Right lobe of liver (tissue), 6 donors: ENCODE measurements at regions not wholly inside any gene's neighbourhood (a gene's known extent, or its start where the extent isn't known, plus 50 kb on each side); places are given as distances from the start of the nearest gene placed in this dataset.
A peak's percentile ranks its signal among the peaks of the same experiment; 100 is the strongest.

ENCODE experiments used
- ATAC-seq, 4 donors: fragments of 200-7000 bp; cut with Tn5 transposase; one replicate each; pipeline ENCODE4 v1.9.1; 2020; ENCODE audit warnings: mild to moderate bottlenecking in 4 of 4, moderate library complexity in 4 of 4
- DNase-seq, 3 donors: peaks; one replicate each; pipeline ENCODE4 v3.0.0-alpha.2; 2020
- H3K27ac ChIP-seq, 3 donors: fragments of 200-600 bp; one replicate each; pipeline ENCODE4 v1.8.0; 2022
- H3K27me3 ChIP-seq, 2 donors: fragments of 200-600 bp; one replicate each; pipeline ENCODE4 v1.8.0; 2022
- H3K36me3 ChIP-seq, 4 donors: fragments of 200-600 bp; sonication (generic) in 1 of 4; one replicate each; pipeline versions ENCODE4 v1.5.1 to v1.8.0; 2017 to 2022; ENCODE audit warnings: control low read depth in 1 of 4
- H3K4me1 ChIP-seq, 4 donors: fragments of 200-600 bp; sonication (generic) in 1 of 4; one replicate each; pipeline versions ENCODE4 v1.5.1 to v1.8.0; 2017 to 2022; ENCODE audit warnings: control low read depth in 1 of 4
- H3K4me3 ChIP-seq, 3 donors: fragments of 200-600 bp; one replicate each; pipeline ENCODE4 v1.8.0; 2022
- H3K9me3 ChIP-seq, 4 donors: fragments of 200-600 bp; sonication (generic) in 1 of 4; one replicate each; pipeline versions ENCODE4 v1.5.1 to v1.8.0; 2017 to 2022; ENCODE audit warnings: control low read depth in 1 of 4
- POLR2A ChIP-seq: fragments of 450-650 bp; IDR thresholded peaks from one replicate; pipeline ENCODE4 v1.6.1; 2017; ENCODE audit warnings: antibody characterized with exemption, mild to moderate bottlenecking
- whole genome bisulfite sequencing: methylation state at CpG from one replicate; pipeline ENCODE4 v1.1.6; 2018; ENCODE audit warnings: low coverage, low lambda C conversion rate; ENCODE audit not compliant: insufficient coverage; ENCODE audit errors: missing lambda C conversion rate; 5-methylcytosine and 5-hydroxymethylcytosine counted together
- intact Hi-C, 2 donors: fragments of 100-400 bp; cut with DNase I; formaldehyde crosslinking; loops; one replicate each; pipeline versions ENCODE4 v1.11.2 to v1.14.1; 2022
- TF ChIP-seq, protein P1 (sequence below), 4 donors: fragments of 200-600 bp in 3 of 4; fragments of 450-650 bp in 1 of 4; IDR thresholded peaks; one replicate each; pipeline versions ENCODE4 v1.5.1 to v1.8.0; 2016 to 2022; ENCODE audit warnings: antibody characterized with exemption in 4 of 4, mild to moderate bottlenecking in 2 of 4
- donor health status: DM: no; HTN: yes; CAD: no.
- donor health status: DM: no; HTN: no; CAD: no.
- donor health status: DM: no; HTN: no; CAD: no.
- donor health status: DM: no; HTN: yes; CAD: no.
- donor health status: DM: no; HTN: yes; CAD: no.

DNA sequence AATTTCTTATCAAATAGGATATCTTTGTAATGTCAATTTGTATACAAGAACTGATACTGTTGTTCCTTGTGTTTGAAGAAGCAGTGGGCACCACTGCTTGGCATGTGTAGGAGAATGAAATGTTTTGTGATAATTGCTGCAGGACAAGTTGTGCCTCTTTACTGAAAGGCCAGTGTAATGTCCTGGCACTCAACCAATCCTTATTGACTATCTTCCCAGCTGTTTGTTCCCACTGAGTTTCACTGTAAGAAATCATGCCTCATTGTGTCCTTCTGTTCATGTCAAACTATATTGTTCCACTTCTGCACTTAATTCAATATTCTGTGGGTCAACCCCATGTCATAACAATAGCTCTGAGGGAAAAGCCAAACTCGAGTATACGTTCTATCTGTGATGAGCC lies 136.1 kb upstream of the FAM83B start:
- Histone ChIP-seq H3K36me3 (no peaks in the 10 kb centered on the region), H3K4me1 (peaks cover 0 to 5% (median 0%) of the 10 kb centered on the region in 4 donors), H3K27ac (no peak overlapping the region), H3K9me3 (no peaks in the 10 kb centered on the region), H3K27me3 (no peaks in the 10 kb centered on the region), H3K4me3 (no peak overlapping the region)
- ATAC-seq (no peak), DNase-seq (no peak)
- intact Hi-C loops = no loop called here
- TF ChIP-seq, protein P1, sequence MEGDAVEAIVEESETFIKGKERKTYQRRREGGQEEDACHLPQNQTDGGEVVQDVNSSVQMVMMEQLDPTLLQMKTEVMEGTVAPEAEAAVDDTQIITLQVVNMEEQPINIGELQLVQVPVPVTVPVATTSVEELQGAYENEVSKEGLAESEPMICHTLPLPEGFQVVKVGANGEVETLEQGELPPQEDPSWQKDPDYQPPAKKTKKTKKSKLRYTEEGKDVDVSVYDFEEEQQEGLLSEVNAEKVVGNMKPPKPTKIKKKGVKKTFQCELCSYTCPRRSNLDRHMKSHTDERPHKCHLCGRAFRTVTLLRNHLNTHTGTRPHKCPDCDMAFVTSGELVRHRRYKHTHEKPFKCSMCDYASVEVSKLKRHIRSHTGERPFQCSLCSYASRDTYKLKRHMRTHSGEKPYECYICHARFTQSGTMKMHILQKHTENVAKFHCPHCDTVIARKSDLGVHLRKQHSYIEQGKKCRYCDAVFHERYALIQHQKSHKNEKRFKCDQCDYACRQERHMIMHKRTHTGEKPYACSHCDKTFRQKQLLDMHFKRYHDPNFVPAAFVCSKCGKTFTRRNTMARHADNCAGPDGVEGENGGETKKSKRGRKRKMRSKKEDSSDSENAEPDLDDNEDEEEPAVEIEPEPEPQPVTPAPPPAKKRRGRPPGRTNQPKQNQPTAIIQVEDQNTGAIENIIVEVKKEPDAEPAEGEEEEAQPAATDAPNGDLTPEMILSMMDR (IDR thresholded peaks at IDR 0.05) = no peak
- no peak for TF ChIP-seq POLR2A
- 54% methylated on average over 2 of the region's 2 CpGs for WGBS

GRCh38 chr6:54716010-54716409 lies 130.6 kb upstream of the FAM83B start:
- intact Hi-C loops = no loop called here
- DNase-seq (no peak), ATAC-seq (peak in 3 of 4 donors; percentile 21 to 53 (median 42))
- H3K4me3 ChIP-seq = no peak overlapping the region
- 64% methylated on average over 5 of the region's 6 CpGs for WGBS
- no peak for TF ChIP-seq POLR2A
- TF ChIP-seq, protein P1 (IDR thresholded peaks at IDR 0.05) = no peak
- H3K36me3 ChIP-seq = no peaks in the 10 kb centered on the region
- H3K4me1 ChIP-seq = peaks cover 0 to 8% (median 0%) of the 10 kb centered on the region in 4 donors
- H3K9me3 ChIP-seq = no peaks in the 10 kb centered on the region
- no peak overlapping the region for H3K27ac ChIP-seq
- H3K27me3 ChIP-seq = no peaks in the 10 kb centered on the region

GRCh38 chr6:54716877-54717276 lies 129.7 kb upstream of the FAM83B start:
- H3K4me3 ChIP-seq = no peak overlapping the region
- WGBS = 73% methylated on average over 3 of the region's 3 CpGs
- no peak for TF ChIP-seq POLR2A
- ATAC-seq (no peak), DNase-seq (no peak)
- peaks cover 0 to 8% (median 0%) of the 10 kb centered on the region in 4 donors for H3K4me1 ChIP-seq
- H3K27ac ChIP-seq = no peak overlapping the region
- intact Hi-C loops = no loop called here
- H3K9me3 ChIP-seq = no peaks in the 10 kb centered on the region
- no peaks in the 10 kb centered on the region for H3K27me3 ChIP-seq
- H3K36me3 ChIP-seq = no peaks in the 10 kb centered on the region

- peak in 1 of 3 donors; percentile 59 for DNase-seq
Observed at GRCh38 chr6:54717849-54718455, 128.6 kb upstream of the FAM83B start.

GRCh38 chr6:54718541-54719023 lies 128.0 kb upstream of the FAM83B start:
- Histone ChIP-seq H3K27me3 (no peaks in the 10 kb centered on the region), H3K4me1 (peaks cover 0 to 8% (median 0%) of the 10 kb centered on the region in 4 donors), H3K4me3 (no peak overlapping the region), H3K36me3 (no peaks in the 10 kb centered on the region), H3K9me3 (no peaks in the 10 kb centered on the region), H3K27ac (no peak overlapping the region)
- 57% methylated on average over 6 of the region's 6 CpGs for WGBS
- DNase-seq (no peak), ATAC-seq (no peak)
- TF ChIP-seq, protein P1 (IDR thresholded peaks at IDR 0.05) = no peak
- no peak for TF ChIP-seq POLR2A
- intact Hi-C loops = no loop called here

More at GRCh38 chr6:54717849-54718455, 128.6 kb upstream of the FAM83B start:
- Histone ChIP-seq H3K27ac (no peak overlapping the region), H3K4me3 (no peak overlapping the region), H3K36me3 (no peaks in the 10 kb centered on the region), H3K27me3 (no peaks in the 10 kb centered on the region), H3K4me1 (peaks cover 0 to 8% (median 0%) of the 10 kb centered on the region in 4 donors), H3K9me3 (no peaks in the 10 kb centered on the region)
- TF ChIP-seq, protein P1 (IDR thresholded peaks at IDR 0.05) = peak; percentile 69 to 84 (median 82)
- no peak for TF ChIP-seq POLR2A
- 38% methylated on average over 5 of the region's 5 CpGs for WGBS
- intact Hi-C loops = no loop called here
- peak; percentile 56 to 78 (median 68) for ATAC-seq
